ENCODE measurements at regions not wholly inside any gene's neighbourhood (a gene's known extent, or its start where the extent isn't known, plus 50 kb on each side); places are given as distances from the start of the nearest gene placed in this dataset.

DNA sequence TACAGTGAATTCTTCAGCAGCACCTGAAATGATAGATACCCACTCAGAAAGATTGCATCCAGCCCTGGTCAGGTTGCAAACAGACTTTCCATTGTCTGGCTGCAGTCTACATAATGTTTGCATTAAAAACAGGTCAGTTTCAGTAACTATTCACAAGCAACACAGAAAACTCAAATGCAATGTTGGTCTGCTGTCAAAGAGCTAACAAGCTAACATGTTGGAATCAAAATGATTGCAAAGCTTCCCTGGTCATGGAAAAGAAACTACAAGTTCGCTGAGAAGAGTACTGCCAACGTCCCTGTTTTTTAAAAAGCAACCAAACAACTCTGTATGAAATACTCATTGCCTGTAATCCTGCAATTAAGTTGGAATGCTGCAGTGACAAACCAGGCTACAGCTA lies 374.7 kb downstream of the ADAMTS20 start:
- no peaks in the 10 kb centered on the region for H3K27me3 ChIP-seq (ENCODE audit: insufficient read depth, low read length)
- no peaks in the 10 kb centered on the region for H3K36me3 ChIP-seq (ENCODE audit: insufficient read depth, low read depth, low read length)
- peaks cover 10% of the 10 kb centered on the region for H3K9me3 ChIP-seq (ENCODE audit: insufficient read depth, low read depth, low read length)
- no peak overlapping the region for H3K27ac ChIP-seq (ENCODE audit: low read length)
- no peaks in the 10 kb centered on the region for H3K4me1 ChIP-seq (ENCODE audit: insufficient read depth, low read length)
- no peak overlapping the region for H3K9ac ChIP-seq (ENCODE audit: low read depth, low read length)
- no peak overlapping the region for H3K4me3 ChIP-seq (ENCODE audit: low read length)

- H3K27me3 ChIP-seq (ENCODE audit: insufficient read depth, low read length), result no peaks in the 10 kb centered on the region
- H3K9me3 ChIP-seq (ENCODE audit: insufficient read depth, low read depth, low read length), result no peaks in the 10 kb centered on the region
- no peak overlapping the region for H3K9ac ChIP-seq (ENCODE audit: low read depth, low read length)
- no peaks in the 10 kb centered on the region for H3K36me3 ChIP-seq (ENCODE audit: insufficient read depth, low read depth, low read length)
- no peaks in the 10 kb centered on the region for H3K4me1 ChIP-seq (ENCODE audit: insufficient read depth, low read length)
- no peak overlapping the region for H3K27ac ChIP-seq (ENCODE audit: low read length)
- H3K4me3 ChIP-seq (ENCODE audit: low read length), result no peak overlapping the region
These were observed 382.8 kb downstream of the ADAMTS20 start for GRCh38 chr12:43169115-43169681.

DNA sequence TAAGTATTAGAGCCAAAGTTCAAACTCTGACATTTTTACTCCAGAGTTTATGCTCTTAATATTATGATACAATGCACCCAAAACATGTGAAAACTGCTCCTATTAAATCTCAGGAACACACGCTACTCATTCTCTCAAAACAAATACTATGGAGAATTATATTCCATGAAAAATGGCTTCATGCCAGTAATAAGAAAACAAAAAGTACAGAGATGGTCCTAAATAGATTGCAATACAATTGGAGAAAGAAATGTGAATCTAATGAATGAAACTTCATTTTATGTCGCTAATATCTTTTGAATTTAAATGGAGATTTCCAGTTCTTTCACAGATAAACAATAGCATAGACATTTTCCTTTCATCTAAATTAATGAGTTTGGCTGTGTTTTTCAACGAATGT lies 384.3 kb downstream of the ADAMTS20 start:
- H3K9me3 ChIP-seq (ENCODE audit: insufficient read depth, low read depth, low read length), result no peaks in the 10 kb centered on the region
- no peak overlapping the region for H3K9ac ChIP-seq (ENCODE audit: low read depth, low read length)
- H3K4me3 ChIP-seq (ENCODE audit: low read length), result no peak overlapping the region
- no peaks in the 10 kb centered on the region for H3K27me3 ChIP-seq (ENCODE audit: insufficient read depth, low read length)
- H3K4me1 ChIP-seq (ENCODE audit: insufficient read depth, low read length), result no peaks in the 10 kb centered on the region
- H3K36me3 ChIP-seq (ENCODE audit: insufficient read depth, low read depth, low read length), result no peaks in the 10 kb centered on the region
- no peak overlapping the region for H3K27ac ChIP-seq (ENCODE audit: low read length)

- Histone ChIP-seq H3K9me3 (ENCODE audit: insufficient read depth, low read depth, low read length) (no peaks in the 10 kb centered on the region; the same call in 1 of the 2 replicates), H3K27ac (ENCODE audit: low read length) (no peak overlapping the region), H3K4me3 (ENCODE audit: low read length) (no peak overlapping the region), H3K36me3 (ENCODE audit: insufficient read depth, low read depth, low read length) (no peaks in the 10 kb centered on the region), H3K4me1 (ENCODE audit: insufficient read depth, low read length) (no peaks in the 10 kb centered on the region), H3K27me3 (ENCODE audit: insufficient read depth, low read length) (no peaks in the 10 kb centered on the region), H3K9ac (ENCODE audit: low read depth, low read length) (no peak overlapping the region)
These were observed 386.7 kb downstream of the ADAMTS20 start for GRCh38 chr12:43165351-43165750.

DNA sequence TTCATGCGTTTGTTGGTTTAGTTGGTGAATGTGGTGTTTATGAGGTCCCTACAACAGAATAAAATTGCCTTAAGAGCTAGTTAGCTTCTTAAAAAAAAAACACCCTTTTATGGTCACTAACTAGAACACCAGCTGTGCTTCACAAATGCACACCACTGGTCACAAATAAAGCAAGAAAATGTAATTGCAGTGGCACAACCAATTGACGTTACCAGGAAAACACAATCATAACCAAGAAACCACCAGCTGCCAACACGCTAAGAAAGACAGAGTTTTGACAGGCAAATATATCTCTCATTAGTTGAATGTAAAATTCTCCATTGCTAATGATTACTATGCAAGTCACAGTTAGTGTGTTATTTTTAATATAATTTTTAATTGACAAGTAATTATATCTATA lies 389.9 kb downstream of the ADAMTS20 start:
- H3K27me3 ChIP-seq (ENCODE audit: insufficient read depth, low read length), result no peaks in the 10 kb centered on the region
- no peak overlapping the region for H3K4me3 ChIP-seq (ENCODE audit: low read length)
- no peaks in the 10 kb centered on the region for H3K36me3 ChIP-seq (ENCODE audit: insufficient read depth, low read depth, low read length)
- H3K9ac ChIP-seq (ENCODE audit: low read depth, low read length), result no peak overlapping the region
- no peaks in the 10 kb centered on the region for H3K4me1 ChIP-seq (ENCODE audit: insufficient read depth, low read length)
- no peaks in the 10 kb centered on the region; the same call in 1 of the 2 replicates for H3K9me3 ChIP-seq (ENCODE audit: insufficient read depth, low read depth, low read length)
- H3K27ac ChIP-seq (ENCODE audit: low read length), result no peak overlapping the region

GRCh38 chr12:43159506-43159905 lies 392.5 kb downstream of the ADAMTS20 start:
- H3K36me3 ChIP-seq (ENCODE audit: insufficient read depth, low read depth, low read length), result no peaks in the 10 kb centered on the region
- H3K9me3 ChIP-seq (ENCODE audit: insufficient read depth, low read depth, low read length), result no peaks in the 10 kb centered on the region; the same call in 1 of the 2 replicates
- no peaks in the 10 kb centered on the region for H3K27me3 ChIP-seq (ENCODE audit: insufficient read depth, low read length)
- no peaks in the 10 kb centered on the region; the same call in 1 of the 2 replicates for H3K4me1 ChIP-seq (ENCODE audit: insufficient read depth, low read length)
- no peak overlapping the region for H3K9ac ChIP-seq (ENCODE audit: low read depth, low read length)
- H3K4me3 ChIP-seq (ENCODE audit: low read length), result no peak overlapping the region
- no peak overlapping the region for H3K27ac ChIP-seq (ENCODE audit: low read length)

DNA sequence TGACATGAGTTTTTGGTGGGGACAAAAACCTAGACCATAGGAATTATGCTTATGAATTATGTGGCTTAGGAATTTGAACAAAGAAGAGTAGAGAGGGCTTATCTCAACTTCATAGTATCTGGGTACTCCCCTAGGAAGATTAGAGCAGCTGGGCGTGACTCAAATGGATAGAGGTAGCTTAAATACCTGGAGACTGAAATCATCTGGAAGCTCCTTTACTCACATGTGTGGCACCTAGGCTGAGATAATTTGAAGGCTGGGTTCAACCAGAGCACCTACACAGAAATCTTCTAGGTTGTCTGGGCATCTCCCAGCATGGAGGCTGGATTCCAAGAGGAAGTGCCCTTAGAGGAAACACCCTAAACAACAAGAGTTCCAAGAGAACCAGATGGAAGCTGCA lies 393.9 kb downstream of the ADAMTS20 start:
- Histone ChIP-seq H3K4me1 (ENCODE audit: insufficient read depth, low read length) (peaks cover 9% of the 10 kb centered on the region; the same call in 1 of the 2 replicates), H3K27ac (ENCODE audit: low read length) (no peak overlapping the region), H3K9ac (ENCODE audit: low read depth, low read length) (no peak overlapping the region), H3K27me3 (ENCODE audit: insufficient read depth, low read length) (no peaks in the 10 kb centered on the region), H3K36me3 (ENCODE audit: insufficient read depth, low read depth, low read length) (no peaks in the 10 kb centered on the region), H3K4me3 (ENCODE audit: low read length) (no peak overlapping the region), H3K9me3 (ENCODE audit: insufficient read depth, low read depth, low read length) (no peaks in the 10 kb centered on the region; the same call in 1 of the 2 replicates)

DNA sequence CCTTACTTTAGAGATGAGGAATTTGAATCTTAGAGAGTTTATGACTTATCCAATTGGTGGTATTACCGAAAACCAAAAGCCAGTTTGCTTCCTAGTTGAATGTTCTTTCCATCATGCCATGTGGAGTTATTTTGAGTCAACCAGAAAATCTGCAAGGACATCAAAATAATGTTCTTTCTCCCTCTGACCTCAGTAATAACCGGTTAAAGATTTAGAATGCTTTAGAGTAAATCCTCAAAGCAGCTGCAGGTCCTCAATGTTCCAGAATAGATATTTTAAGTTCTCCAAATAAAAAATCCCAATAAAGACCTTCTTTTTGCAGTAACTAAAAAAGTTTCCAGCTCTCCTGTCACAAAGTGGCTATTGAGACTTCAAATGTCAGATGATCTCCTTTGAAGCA lies 396.6 kb downstream of the ADAMTS20 start:
- no peaks in the 10 kb centered on the region for H3K36me3 ChIP-seq (ENCODE audit: insufficient read depth, low read depth, low read length)
- H3K27me3 ChIP-seq (ENCODE audit: insufficient read depth, low read length), result no peaks in the 10 kb centered on the region
- no peaks in the 10 kb centered on the region for H3K9me3 ChIP-seq (ENCODE audit: insufficient read depth, low read depth, low read length)
- peaks cover 9% of the 10 kb centered on the region; the same call in 1 of the 2 replicates for H3K4me1 ChIP-seq (ENCODE audit: insufficient read depth, low read length)
- H3K9ac ChIP-seq (ENCODE audit: low read depth, low read length), result no peak overlapping the region
- no peak overlapping the region for H3K4me3 ChIP-seq (ENCODE audit: low read length)
- no peak overlapping the region for H3K27ac ChIP-seq (ENCODE audit: low read length)

GRCh38 chr12:43154498-43155045 lies 397.4 kb downstream of the ADAMTS20 start:
- Histone ChIP-seq H3K9me3 (ENCODE audit: insufficient read depth, low read depth, low read length) (no peaks in the 10 kb centered on the region), H3K27ac (ENCODE audit: low read length) (no peak overlapping the region), H3K4me3 (ENCODE audit: low read length) (no peak overlapping the region), H3K27me3 (ENCODE audit: insufficient read depth, low read length) (no peaks in the 10 kb centered on the region), H3K36me3 (ENCODE audit: insufficient read depth, low read depth, low read length) (no peaks in the 10 kb centered on the region), H3K9ac (ENCODE audit: low read depth, low read length) (no peak overlapping the region), H3K4me1 (ENCODE audit: insufficient read depth, low read length) (peaks cover 9% of the 10 kb centered on the region; the same call in 1 of the 2 replicates)

DNA sequence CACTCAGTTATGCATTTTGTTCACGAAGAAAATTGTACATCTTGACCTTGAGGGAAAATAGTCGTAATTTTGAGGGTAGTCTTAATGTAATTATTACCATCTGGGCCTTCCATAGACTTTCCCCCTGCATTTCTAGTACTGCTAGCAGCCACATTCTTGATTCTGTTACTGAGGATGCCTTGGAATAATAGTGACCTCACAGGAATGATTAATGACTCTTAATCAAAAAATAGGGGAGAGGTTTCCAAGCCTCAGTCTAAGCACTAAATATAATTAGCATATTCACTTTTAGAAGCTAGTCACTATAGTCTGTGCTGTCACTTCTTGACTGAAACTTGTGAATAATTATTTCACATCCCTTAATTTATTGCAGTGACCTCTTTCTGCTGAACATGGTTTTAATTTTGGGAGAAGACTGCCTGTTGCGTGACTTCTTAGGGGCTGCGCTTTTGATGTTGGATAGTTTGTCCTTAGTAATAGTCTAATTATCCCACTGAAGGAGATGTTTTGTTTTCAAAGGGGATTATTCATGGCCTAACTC lies 400.5 kb downstream of the ADAMTS20 start:
- H3K9me3 ChIP-seq (ENCODE audit: insufficient read depth, low read depth, low read length), result no peaks in the 10 kb centered on the region
- peaks cover 9% of the 10 kb centered on the region; the same call in 1 of the 2 replicates for H3K4me1 ChIP-seq (ENCODE audit: insufficient read depth, low read length)
- no peaks in the 10 kb centered on the region for H3K36me3 ChIP-seq (ENCODE audit: insufficient read depth, low read depth, low read length)
- H3K27me3 ChIP-seq (ENCODE audit: insufficient read depth, low read length), result no peaks in the 10 kb centered on the region
- H3K4me3 ChIP-seq (ENCODE audit: low read length), result no peak overlapping the region
- H3K27ac ChIP-seq (ENCODE audit: low read length), result no peak overlapping the region
- no peak overlapping the region for H3K9ac ChIP-seq (ENCODE audit: low read depth, low read length)

DNA sequence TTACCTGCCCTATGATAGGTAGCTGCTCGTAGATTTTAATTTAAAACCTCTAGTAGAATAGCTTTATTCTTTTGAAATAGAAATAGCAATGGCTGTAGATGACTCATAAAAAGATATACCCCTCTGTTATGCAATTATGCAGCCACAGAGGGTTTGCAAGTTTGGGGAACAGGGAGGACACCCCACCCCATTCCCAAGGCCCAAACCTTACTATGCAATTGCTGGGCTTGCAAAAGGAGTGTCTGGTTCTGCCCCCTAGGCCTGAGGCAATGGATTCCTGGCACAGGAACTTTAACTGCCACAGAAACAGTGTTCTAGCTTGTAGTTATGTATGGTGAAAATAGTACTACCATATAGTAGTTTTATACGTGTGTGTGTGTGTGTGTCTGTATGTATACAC lies 403.3 kb downstream of the ADAMTS20 start:
- Histone ChIP-seq H3K4me3 (ENCODE audit: low read length) (no peak overlapping the region), H3K36me3 (ENCODE audit: insufficient read depth, low read depth, low read length) (no peaks in the 10 kb centered on the region), H3K27me3 (ENCODE audit: insufficient read depth, low read length) (no peaks in the 10 kb centered on the region), H3K4me1 (ENCODE audit: insufficient read depth, low read length) (peaks cover 4% of the 10 kb centered on the region; the same call in 1 of the 2 replicates), H3K9ac (ENCODE audit: low read depth, low read length) (no peak overlapping the region), H3K27ac (ENCODE audit: low read length) (no peak overlapping the region), H3K9me3 (ENCODE audit: insufficient read depth, low read depth, low read length) (no peaks in the 10 kb centered on the region)

DNA sequence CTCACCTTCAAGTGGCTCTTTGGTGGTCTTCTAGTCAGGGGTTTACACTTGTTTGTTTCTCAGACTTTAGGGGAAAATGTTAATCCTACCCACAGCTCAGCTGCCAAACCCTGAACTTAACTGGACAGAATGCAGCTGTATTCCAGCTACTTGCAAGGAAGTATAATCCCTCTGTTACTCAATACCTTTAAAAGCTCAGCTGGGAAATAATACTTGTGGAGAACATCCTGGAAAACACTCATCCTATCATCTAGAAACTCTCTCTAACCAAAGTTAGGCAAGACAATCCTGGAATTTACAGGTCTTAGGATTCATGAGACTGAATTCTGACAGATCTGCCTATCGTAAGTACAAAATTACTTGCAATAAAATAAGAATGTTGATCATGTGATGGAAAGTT lies 404.1 kb downstream of the ADAMTS20 start:
- Histone ChIP-seq H3K9ac (ENCODE audit: low read depth, low read length) (no peak overlapping the region), H3K4me1 (ENCODE audit: insufficient read depth, low read length) (no peaks in the 10 kb centered on the region), H3K36me3 (ENCODE audit: insufficient read depth, low read depth, low read length) (no peaks in the 10 kb centered on the region), H3K9me3 (ENCODE audit: insufficient read depth, low read depth, low read length) (no peaks in the 10 kb centered on the region), H3K4me3 (ENCODE audit: low read length) (no peak overlapping the region), H3K27ac (ENCODE audit: low read length) (no peak overlapping the region), H3K27me3 (ENCODE audit: insufficient read depth, low read length) (no peaks in the 10 kb centered on the region)
